ENCODE measurements at regions not wholly inside any gene's neighbourhood (a gene's known extent, or its start where the extent isn't known, plus 50 kb on each side); places are given as distances from the start of the nearest gene placed in this dataset.

GRCh38 chr1:184301227-184301626 lies 85.6 kb upstream of the C1orf21 start:
- no peaks in the 10 kb centered on the region for H3K79me2 ChIP-seq (ENCODE audit: control insufficient read depth in 1 of 2, insufficient read depth in 2 of 2, low read length in 2 of 2)
- H2BK20ac ChIP-seq (ENCODE audit: low read length): no peak overlapping the region
- H3K79me1 ChIP-seq (ENCODE audit: low read depth, low read length): no peaks in the 10 kb centered on the region
- FAIRE-seq (no peak), DNase-seq (ENCODE audit: low read depth in 1 of 2, low spot score in 2 of 2) (no peak)
- H2AK5ac ChIP-seq (ENCODE audit: low read depth, low read length): no peak overlapping the region
- no peak overlapping the region for H3K56ac ChIP-seq (replicated peaks; ENCODE audit: insufficient read length, low read depth, low read length)
- no peak overlapping the region for H3K4me2 ChIP-seq (ENCODE audit: insufficient read depth in 1 of 2, low read depth in 2 of 2, low read length in 2 of 2)
- H3K27ac ChIP-seq (ENCODE audit: low read depth, low read length): no peak overlapping the region
- H2BK120ac ChIP-seq (replicated peaks; ENCODE audit: low read depth, low read length): no peak overlapping the region
- H3K4ac ChIP-seq (replicated peaks; ENCODE audit: insufficient read length, low read depth, low read length): no peak overlapping the region
- no peaks in the 10 kb centered on the region for H4K20me1 ChIP-seq (replicated peaks in 1 of 2; ENCODE audit: control insufficient read depth in 1 of 2, insufficient read depth in 2 of 2, low read length in 2 of 2)
- H3K14ac ChIP-seq (ENCODE audit: insufficient read length): no peak overlapping the region
- no peak overlapping the region for H2AFZ ChIP-seq (ENCODE audit: low read length)
- H3K9ac ChIP-seq (replicated peaks in 1 of 4; ENCODE audit: extremely low read depth in 1 of 4, low read depth in 3 of 4, low read length in 3 of 4): no peak overlapping the region
- H2BK5ac ChIP-seq (ENCODE audit: low read depth, low read length): no peak overlapping the region
- H3K23ac ChIP-seq (ENCODE audit: insufficient read length): no peak overlapping the region
- H3K4me3 ChIP-seq (ENCODE audit: extremely low read depth in 1 of 4, insufficient read depth in 2 of 4, low read depth in 3 of 4, low read length in 4 of 4): no peak overlapping the region
- no peak overlapping the region for H4K5ac ChIP-seq (ENCODE audit: insufficient read length, low read depth, low read length)
- no peak overlapping the region for H2BK15ac ChIP-seq (ENCODE audit: low read length)
- ChIA-PET CTCF (ENCODE audit: partially characterized antibody) (no interaction called here), POLR2A (ENCODE audit: partially characterized antibody) (no interaction called here)
- H4K8ac ChIP-seq (ENCODE audit: extremely low read depth, insufficient read depth, low read length): no peak overlapping the region
- H3K36me3 ChIP-seq (ENCODE audit: control insufficient read depth in 2 of 4, insufficient read depth in 4 of 4, low read length in 3 of 4): no peaks in the 10 kb centered on the region
- WGBS, 2 experiments (ENCODE audit: extremely low coverage in 1 of 2, insufficient coverage in 1 of 2, insufficient read length in 1 of 2, insufficient replicate concordance in 2 of 2, low coverage in 1 of 2, low lambda C conversion rate in 2 of 2, missing lambda C conversion rate in 1 of 2): 100% methylated on average over 1 of the region's 1 CpG; no CpG with 5 or more reads in 1 of the 2 experiments
- H3K9me3 ChIP-seq (ENCODE audit: insufficient read depth in 2 of 2, low read depth in 1 of 2, low read length in 1 of 2): no peaks in the 10 kb centered on the region
- H4K91ac ChIP-seq (replicated peaks; ENCODE audit: insufficient read length, low read length): no peak overlapping the region
- no peak overlapping the region for H2BK12ac ChIP-seq (ENCODE audit: low read depth, low read length)
- H3K27me3 ChIP-seq (replicated peaks in 1 of 4; ENCODE audit: control insufficient read depth in 3 of 4, extremely low read depth in 1 of 4, insufficient read depth in 3 of 4, low read length in 3 of 4): no peaks in the 10 kb centered on the region
- no peaks in the 10 kb centered on the region for H3K23me2 ChIP-seq (ENCODE audit: low read depth, low read length)
- H3K4me1 ChIP-seq (replicated peaks in 1 of 4; ENCODE audit: control insufficient read depth in 3 of 4, insufficient read depth in 4 of 4, low read length in 3 of 4): peaks cover 0 to 8% (median 6%) of the 10 kb centered on the region in 4 experiments; a peak in 4 of 7 replicates
- no peak overlapping the region for H3K18ac ChIP-seq (ENCODE audit: extremely low read depth, low read length)
- no peak for TF ChIP-seq BRCA1 (IDR thresholded peaks at IDR 0.05; ENCODE audit: low read depth, low read length)
- TF ChIP-seq BACH1 (IDR thresholded peaks at IDR 0.05; ENCODE audit: low read length): no peak
- no peak for TF ChIP-seq KDM4A (IDR thresholded peaks at IDR 0.05; ENCODE audit: low read depth, low read length, severe bottlenecking)
- TF ChIP-seq KDM1A (IDR thresholded peaks at IDR 0.05; ENCODE audit: borderline replicate concordance, low read length): no peak
- no peak for TF ChIP-seq SIN3A (conservative IDR thresholded peaks at IDR 0.05 in 1 of 2, IDR thresholded peaks at IDR 0.05 in 1 of 2; ENCODE audit: low read depth in 1 of 2, low read length in 2 of 2)
- TF ChIP-seq, protein P1, sequence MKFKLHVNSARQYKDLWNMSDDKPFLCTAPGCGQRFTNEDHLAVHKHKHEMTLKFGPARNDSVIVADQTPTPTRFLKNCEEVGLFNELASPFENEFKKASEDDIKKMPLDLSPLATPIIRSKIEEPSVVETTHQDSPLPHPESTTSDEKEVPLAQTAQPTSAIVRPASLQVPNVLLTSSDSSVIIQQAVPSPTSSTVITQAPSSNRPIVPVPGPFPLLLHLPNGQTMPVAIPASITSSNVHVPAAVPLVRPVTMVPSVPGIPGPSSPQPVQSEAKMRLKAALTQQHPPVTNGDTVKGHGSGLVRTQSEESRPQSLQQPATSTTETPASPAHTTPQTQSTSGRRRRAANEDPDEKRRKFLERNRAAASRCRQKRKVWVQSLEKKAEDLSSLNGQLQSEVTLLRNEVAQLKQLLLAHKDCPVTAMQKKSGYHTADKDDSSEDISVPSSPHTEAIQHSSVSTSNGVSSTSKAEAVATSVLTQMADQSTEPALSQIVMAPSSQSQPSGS (IDR thresholded peaks at IDR 0.05; ENCODE audit: low read length): no peak
- TF ChIP-seq RXRA (IDR thresholded peaks at IDR 0.05; ENCODE audit: insufficient read depth, low read depth, low read length): no peak
- no peak for TF ChIP-seq SP4 (IDR thresholded peaks at IDR 0.05; ENCODE audit: low read length)
- TF ChIP-seq TBP (IDR thresholded peaks at IDR 0.05; ENCODE audit: low read depth, low read length): no peak
- no peak for TF ChIP-seq POU5F1 (IDR thresholded peaks at IDR 0.05; ENCODE audit: low read depth, low read length)
- no peak for TF ChIP-seq EGR1 (IDR thresholded peaks at IDR 0.05; ENCODE audit: borderline replicate concordance, low read depth, low read length)
- no peak for TF ChIP-seq RAD21 (IDR thresholded peaks at IDR 0.05 in 1 of 2, conservative IDR thresholded peaks at IDR 0.05 in 1 of 2; ENCODE audit: low read depth in 2 of 2, low read length in 2 of 2)
- TF ChIP-seq TCF12 (IDR thresholded peaks at IDR 0.05; ENCODE audit: low read depth, low read length): no peak
- TF ChIP-seq CREB1 (IDR thresholded peaks at IDR 0.05): no peak
